Uterus (tissue), 2 donors: ENCODE measurements at regions not wholly inside any gene's neighbourhood (a gene's known extent, or its start where the extent isn't known, plus 50 kb on each side); places are given as distances from the start of the nearest gene placed in this dataset.
"Not testable (repeated sequence)": the region's sequence is repeated elsewhere in the genome, so short reads cannot be mapped to it uniquely, and the experiment has no call there.

Experiments used
- CTCF ChIP-seq, 4 experiments: fragments of 200-600 bp in 2 of 4; fragments of 450-650 bp in 2 of 4; sonication (generic) in 2 of 4; IDR thresholded peaks; one replicate each; pipeline ENCODE4 v1.5.1; 2016 to 2019; ENCODE audit warnings: antibody characterized with exemption in 4 of 4, mild to moderate bottlenecking in 2 of 4, moderate library complexity in 1 of 4
- POLR2A ChIP-seq, 2 donors: fragments of 450-650 bp; IDR thresholded peaks; one replicate each; pipeline ENCODE4 v1.6.1; 2016; ENCODE audit warnings: antibody characterized with exemption in 2 of 2, mild to moderate bottlenecking in 1 of 2, moderate library complexity in 1 of 2

GRCh38 chr11:97784388-97784787 is 1236.4 kb upstream of the CNTN5 start:
- TF ChIP-seq POLR2A, CTCF (IDR thresholded peaks at IDR 0.05): not testable (repeated sequence)
